DOHH2 (cell line): ENCODE measurements at regions not wholly inside any gene's neighbourhood (a gene's known extent, or its start where the extent isn't known, plus 50 kb on each side); places are given as distances from the start of the nearest gene placed in this dataset.

Experiments used
- EZH2phosphoT487 ChIP-seq: fragments of 200-600 bp; sonication (generic); IDR thresholded peaks from 2 replicates; pipeline ENCODE4 v1.6.1; 2017; ENCODE audit warnings: borderline replicate concordance, mild to moderate bottlenecking, antibody characterized with exemption, low read length, moderate library complexity, mixed read lengths
- TF ChIP-seq, protein P1 (sequence below): fragments of 200-600 bp; sonication (generic); IDR thresholded peaks from one replicate; pipeline ENCODE4 v1.5.1; 2014; ENCODE audit warnings: antibody characterized with exemption, mild to moderate bottlenecking, low read depth, low read length; ENCODE audit not compliant: poor library complexity, severe bottlenecking

GRCh38 chr14:101097109-101097793, 193.7 kb upstream of the RTL1 start:
- TF ChIP-seq, protein P1, sequence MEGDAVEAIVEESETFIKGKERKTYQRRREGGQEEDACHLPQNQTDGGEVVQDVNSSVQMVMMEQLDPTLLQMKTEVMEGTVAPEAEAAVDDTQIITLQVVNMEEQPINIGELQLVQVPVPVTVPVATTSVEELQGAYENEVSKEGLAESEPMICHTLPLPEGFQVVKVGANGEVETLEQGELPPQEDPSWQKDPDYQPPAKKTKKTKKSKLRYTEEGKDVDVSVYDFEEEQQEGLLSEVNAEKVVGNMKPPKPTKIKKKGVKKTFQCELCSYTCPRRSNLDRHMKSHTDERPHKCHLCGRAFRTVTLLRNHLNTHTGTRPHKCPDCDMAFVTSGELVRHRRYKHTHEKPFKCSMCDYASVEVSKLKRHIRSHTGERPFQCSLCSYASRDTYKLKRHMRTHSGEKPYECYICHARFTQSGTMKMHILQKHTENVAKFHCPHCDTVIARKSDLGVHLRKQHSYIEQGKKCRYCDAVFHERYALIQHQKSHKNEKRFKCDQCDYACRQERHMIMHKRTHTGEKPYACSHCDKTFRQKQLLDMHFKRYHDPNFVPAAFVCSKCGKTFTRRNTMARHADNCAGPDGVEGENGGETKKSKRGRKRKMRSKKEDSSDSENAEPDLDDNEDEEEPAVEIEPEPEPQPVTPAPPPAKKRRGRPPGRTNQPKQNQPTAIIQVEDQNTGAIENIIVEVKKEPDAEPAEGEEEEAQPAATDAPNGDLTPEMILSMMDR, result no peak
- no peak for TF ChIP-seq EZH2phosphoT487
